Fibroblast of lung (primary cell): ENCODE measurements at regions not wholly inside any gene's neighbourhood (a gene's known extent, or its start where the extent isn't known, plus 50 kb on each side); places are given as distances from the start of the nearest gene placed in this dataset.
A peak's percentile ranks its signal among the peaks of the same experiment; 100 is the strongest.

Source experiments
- DNase-seq, 2 donors: peaks; one replicate each; pipeline versions ENCODE4 v3.0.0 to v3.0.0-alpha.2; 2010; ENCODE audit warnings: low read depth in 2 of 2
- H2AFZ ChIP-seq: 2 replicates; pipeline ENCODE4 v1.5.1; 2012; ENCODE audit warnings: low read length, control low read depth, inconsistent platforms
- H3K27ac ChIP-seq: 2 replicates; pipeline ENCODE4 v1.5.1; 2011; ENCODE audit warnings: low read length, control low read depth; ENCODE audit not compliant: insufficient read depth
- H3K27me3 ChIP-seq: 2 replicates; pipeline ENCODE4 v1.5.1; 2011; ENCODE audit warnings: mild to moderate bottlenecking, low read length; ENCODE audit not compliant: control insufficient read depth, insufficient read depth
- H3K36me3 ChIP-seq: 2 replicates; pipeline ENCODE4 v1.5.1; 2011; ENCODE audit warnings: low read length; ENCODE audit not compliant: control insufficient read depth, insufficient read depth
- H3K4me1 ChIP-seq: 2 replicates; pipeline ENCODE4 v1.5.1; 2011; ENCODE audit warnings: low read length; ENCODE audit not compliant: control insufficient read depth, insufficient read depth; ENCODE audit errors: extremely low read depth
- H3K4me2 ChIP-seq: 2 replicates; pipeline ENCODE4 v1.5.1; 2011; ENCODE audit warnings: low read length, control low read depth; ENCODE audit not compliant: insufficient read depth; ENCODE audit errors: extremely low read depth
- H3K4me3 ChIP-seq, 4 experiments: fragments of 200-600 bp in 1 of 4; sonication (generic) in 1 of 4; replicated peaks in 1 of 4; 2 replicates each; pipeline ENCODE4 v1.5.1; 2011 to 2016; ENCODE audit warnings: low read length in 4 of 4, low read depth in 3 of 4, mild to moderate bottlenecking in 3 of 4, control low read depth in 2 of 4, inconsistent platforms in 1 of 4, mixed read lengths in 1 of 4; ENCODE audit not compliant: insufficient read depth in 1 of 4; ENCODE audit errors: control extremely low read depth in 1 of 4
- H3K79me2 ChIP-seq: 2 replicates; pipeline ENCODE4 v1.5.1; 2012; ENCODE audit warnings: mild to moderate bottlenecking, low read length, inconsistent platforms; ENCODE audit not compliant: control insufficient read depth, insufficient read depth
- H3K9ac ChIP-seq: 2 replicates; pipeline ENCODE4 v1.5.1; 2011; ENCODE audit warnings: mild to moderate bottlenecking, low read length, control low read depth; ENCODE audit not compliant: insufficient read depth
- H3K9me3 ChIP-seq: 2 replicates; pipeline ENCODE4 v1.5.1; 2012; ENCODE audit warnings: low read depth, low read length; ENCODE audit not compliant: control insufficient read depth, insufficient read depth
- H4K20me1 ChIP-seq: 2 replicates; pipeline ENCODE4 v1.5.1; 2011; ENCODE audit warnings: low read length; ENCODE audit not compliant: control insufficient read depth, insufficient read depth; ENCODE audit errors: extremely low read depth
- CTCF ChIP-seq, 2 donors: IDR thresholded peaks in 1 of 2; conservative IDR thresholded peaks in 1 of 2; 1 replicate in 1 of 2; 2 replicates in 1 of 2; pipeline ENCODE4 v1.5.1; 2011 to 2012; ENCODE audit warnings: low read length in 2 of 2, control low read depth in 1 of 2, inconsistent platforms in 1 of 2, low read depth in 1 of 2, mild to moderate bottlenecking in 1 of 2
- EZH2 ChIP-seq: IDR thresholded peaks from 2 replicates; pipeline ENCODE4 v1.5.1; 2012; ENCODE audit warnings: low read length, control low read depth, mild to moderate bottlenecking; ENCODE audit errors: missing control alignments

GRCh38 chr14:71410578-71411284 is 503.5 kb downstream of the PCNX1 start:
- Histone ChIP-seq H2AFZ (no peak overlapping the region), H3K4me1 (peaks cover 4% of the 10 kb centered on the region), H3K4me3 (no peak overlapping the region), H3K9me3 (no peaks in the 10 kb centered on the region), H3K27me3 (no peaks in the 10 kb centered on the region), H4K20me1 (no peaks in the 10 kb centered on the region), H3K79me2 (no peaks in the 10 kb centered on the region), H3K9ac (no peak overlapping the region), H3K36me3 (no peaks in the 10 kb centered on the region), H3K4me2 (no peak overlapping the region), H3K27ac (no peak overlapping the region)
- TF ChIP-seq CTCF (conservative IDR thresholded peaks at IDR 0.05 in 1 of 2, IDR thresholded peaks at IDR 0.05 in 1 of 2; ENCODE audit: low read depth in 1 of 2, low read length in 2 of 2): no peak
- no peak for TF ChIP-seq EZH2
- DNase-seq: peak in 1 of 2 donors; percentile 24

GRCh38 chr14:71411285-71411595 is 504.0 kb downstream of the PCNX1 start:
- H3K79me2 ChIP-seq: no peaks in the 10 kb centered on the region
- H3K27ac ChIP-seq: no peak overlapping the region

GRCh38 chr14:71411738-71412137 is 504.5 kb downstream of the PCNX1 start:
- Histone ChIP-seq H4K20me1 (no peaks in the 10 kb centered on the region), H3K9me3 (no peaks in the 10 kb centered on the region), H3K9ac (no peak overlapping the region), H3K36me3 (no peaks in the 10 kb centered on the region), H2AFZ (no peak overlapping the region), H3K4me1 (peaks cover 4% of the 10 kb centered on the region), H3K4me2 (no peak overlapping the region), H3K4me3 (no peak overlapping the region), H3K79me2 (no peaks in the 10 kb centered on the region), H3K27me3 (no peaks in the 10 kb centered on the region), H3K27ac (no peak overlapping the region)
- DNase-seq: no peak
- TF ChIP-seq CTCF (conservative IDR thresholded peaks at IDR 0.05 in 1 of 2, IDR thresholded peaks at IDR 0.05 in 1 of 2; ENCODE audit: low read depth in 1 of 2, low read length in 2 of 2) (no peak), EZH2 (no peak)

More at GRCh38 chr14:71411285-71411595, 504.0 kb downstream of the PCNX1 start:
- Histone ChIP-seq H4K20me1 (no peaks in the 10 kb centered on the region), H3K9ac (no peak overlapping the region), H3K27me3 (no peaks in the 10 kb centered on the region), H2AFZ (no peak overlapping the region), H3K36me3 (no peaks in the 10 kb centered on the region), H3K9me3 (no peaks in the 10 kb centered on the region), H3K4me2 (no peak overlapping the region), H3K4me1 (peaks cover 4% of the 10 kb centered on the region), H3K4me3 (no peak overlapping the region)
- TF ChIP-seq CTCF (conservative IDR thresholded peaks at IDR 0.05 in 1 of 2, IDR thresholded peaks at IDR 0.05 in 1 of 2; ENCODE audit: low read depth in 1 of 2, low read length in 2 of 2) (no peak), EZH2 (no peak)
- DNase-seq: no peak
